H9 (cell line): ENCODE measurements at regions not wholly inside any gene's neighbourhood (a gene's known extent, or its start where the extent isn't known, plus 50 kb on each side); places are given as distances from the start of the nearest gene placed in this dataset.

Source experiments
- DNase-seq: peaks from one replicate; pipeline ENCODE4 v3.0.0-alpha.2; 2017
- H2AFZ ChIP-seq: one replicate; pipeline ENCODE4 v1.6.1; 2013; ENCODE audit warnings: mild to moderate bottlenecking, low read length, control low read depth, moderate library complexity
- H2AK5ac ChIP-seq: 2 replicates; pipeline ENCODE4 v1.6.1; 2013; ENCODE audit warnings: low read length, control low read depth, mixed read lengths; ENCODE audit not compliant: insufficient read length
- H2BK120ac ChIP-seq: one replicate; pipeline ENCODE4 v1.6.1; 2013; ENCODE audit warnings: low read depth, mild to moderate bottlenecking, low read length, control low read depth, inconsistent platforms; ENCODE audit not compliant: poor library complexity, severe bottlenecking
- H2BK12ac ChIP-seq: 2 replicates; pipeline ENCODE4 v1.6.1; 2013; ENCODE audit warnings: low read length, control low read depth, mixed read lengths, low read depth; ENCODE audit not compliant: insufficient read length
- H2BK15ac ChIP-seq: 2 replicates; pipeline ENCODE4 v1.6.1; 2013; ENCODE audit warnings: low read depth, low read length, control low read depth
- H2BK20ac ChIP-seq: one replicate; pipeline ENCODE4 v1.6.1; 2013; ENCODE audit warnings: low read depth, mild to moderate bottlenecking, low read length, control low read depth, inconsistent platforms; ENCODE audit not compliant: poor library complexity, severe bottlenecking
- H2BK5ac ChIP-seq: 2 replicates; pipeline ENCODE4 v1.6.1; 2013; ENCODE audit warnings: low read length, control low read depth, mixed read lengths; ENCODE audit not compliant: insufficient read length
- H3K14ac ChIP-seq: 2 replicates; pipeline ENCODE4 v1.6.1; 2013; ENCODE audit warnings: low read length, control low read depth; ENCODE audit not compliant: insufficient read depth
- H3K18ac ChIP-seq: 2 replicates; pipeline ENCODE4 v1.6.1; 2013; ENCODE audit warnings: low read depth, mild to moderate bottlenecking, mixed read lengths, low read length, control low read depth; ENCODE audit not compliant: insufficient read length
- H3K23ac ChIP-seq: 2 replicates; pipeline ENCODE4 v1.6.1; 2013; ENCODE audit warnings: low read length, control low read depth, mixed read lengths, low read depth; ENCODE audit not compliant: insufficient read length
- H3K23me2 ChIP-seq: 2 replicates; pipeline ENCODE4 v1.6.1; 2013; ENCODE audit warnings: low read depth, mild to moderate bottlenecking, mixed read lengths, low read length, control low read depth; ENCODE audit not compliant: insufficient read length, poor library complexity, severe bottlenecking
- H3K27ac ChIP-seq: 2 replicates; pipeline ENCODE4 v1.5.1; 2013; ENCODE audit warnings: low read length, control low read depth, mixed read lengths, low read depth; ENCODE audit not compliant: insufficient read length
- H3K27me3 ChIP-seq: 2 replicates; pipeline ENCODE4 v1.6.1; 2013; ENCODE audit warnings: low read length, control low read depth, inconsistent platforms; ENCODE audit not compliant: insufficient read depth
- H3K4ac ChIP-seq: 2 replicates; pipeline ENCODE4 v1.6.1; 2013; ENCODE audit warnings: low read depth, mild to moderate bottlenecking, control low read depth, inconsistent platforms, low read length, moderate library complexity
- H3K4me1 ChIP-seq: 2 replicates; pipeline ENCODE4 v1.6.1; 2013; ENCODE audit warnings: low read length, control low read depth, inconsistent platforms; ENCODE audit not compliant: insufficient read depth
- H3K4me2 ChIP-seq: 2 replicates; pipeline ENCODE4 v1.6.1; 2013; ENCODE audit warnings: low read length, control low read depth, mixed read lengths; ENCODE audit not compliant: insufficient read length, insufficient read depth
- H3K56ac ChIP-seq: 2 replicates; pipeline ENCODE4 v1.6.1; 2013; ENCODE audit warnings: low read depth, mild to moderate bottlenecking, mixed read lengths, low read length, control low read depth; ENCODE audit not compliant: insufficient read length
- H3K79me1 ChIP-seq: 2 replicates; pipeline ENCODE4 v1.6.1; 2013; ENCODE audit warnings: low read depth, mild to moderate bottlenecking, moderate library complexity, low read length, control low read depth, inconsistent platforms; ENCODE audit not compliant: insufficient read depth, poor library complexity, severe bottlenecking
- H3K79me2 ChIP-seq: 2 replicates; pipeline ENCODE4 v1.6.1; 2013; ENCODE audit warnings: low read length, control low read depth, inconsistent platforms; ENCODE audit not compliant: insufficient read depth
- H3K9ac ChIP-seq: 2 replicates; pipeline ENCODE4 v1.6.1; 2013; ENCODE audit warnings: low read length, control low read depth, mixed read lengths; ENCODE audit not compliant: insufficient read length; ENCODE audit errors: extremely low read depth
- H3K9me3 ChIP-seq: one replicate; pipeline ENCODE4 v1.6.1; 2013; ENCODE audit warnings: low read depth, low read length, inconsistent platforms; ENCODE audit not compliant: control insufficient read depth
- H3T11ph ChIP-seq: one replicate; pipeline ENCODE4 v1.6.1; 2013; ENCODE audit warnings: mild to moderate bottlenecking, low read length, control low read depth, inconsistent platforms
- H4K20me1 ChIP-seq: one replicate; pipeline ENCODE4 v1.6.1; 2013; ENCODE audit not compliant: control insufficient read depth, insufficient read length, insufficient read depth
- H4K5ac ChIP-seq: 2 replicates; pipeline ENCODE4 v1.6.1; 2013; ENCODE audit warnings: low read depth, mild to moderate bottlenecking, mixed read lengths, low read length, control low read depth; ENCODE audit not compliant: insufficient read length
- H4K8ac ChIP-seq: replicated peaks from 2 replicates; pipeline ENCODE4 v1.6.1; 2013; ENCODE audit warnings: low read length, control low read depth, mixed read lengths, low read depth; ENCODE audit not compliant: insufficient read length
- H4K91ac ChIP-seq: 2 replicates; pipeline ENCODE4 v1.6.1; 2013; ENCODE audit warnings: low read depth, mild to moderate bottlenecking, moderate library complexity, mixed read lengths, low read length, control low read depth; ENCODE audit not compliant: insufficient read length
- H3K27ac Mint-ChIP-seq, 3 experiments: 2 replicates in 2 of 3; 3 replicates in 1 of 3; pipeline ENCODE4 v1.8.0; 2020 to 2021; ENCODE audit warnings: mixed read lengths in 3 of 3, mild to moderate bottlenecking in 1 of 3, moderate library complexity in 1 of 3
- H3K27me3 Mint-ChIP-seq: 2 replicates; pipeline ENCODE4 v1.8.0; 2021; ENCODE audit warnings: low read depth, mild to moderate bottlenecking, moderate library complexity, mixed read lengths
- H3K36me3 Mint-ChIP-seq, 3 experiments: 2 replicates in 2 of 3; 3 replicates in 1 of 3; pipeline ENCODE4 v1.8.0; 2020 to 2021; ENCODE audit warnings: low read depth in 3 of 3, mixed read lengths in 3 of 3; ENCODE audit not compliant: insufficient read depth in 1 of 3
- H3K4me1 Mint-ChIP-seq, 2 experiments: 2 replicates each; pipeline ENCODE4 v1.8.0; 2020; ENCODE audit warnings: mixed read lengths in 2 of 2
- H3K4me3 Mint-ChIP-seq, 2 experiments: 2 replicates in 1 of 2; 3 replicates in 1 of 2; pipeline ENCODE4 v1.8.0; 2020 to 2021; ENCODE audit warnings: mild to moderate bottlenecking in 2 of 2, mixed read lengths in 2 of 2, moderate library complexity in 1 of 2
- H3K9me3 Mint-ChIP-seq, 2 experiments: 2 replicates in 1 of 2; 3 replicates in 1 of 2; pipeline ENCODE4 v1.8.0; 2020; ENCODE audit warnings: mild to moderate bottlenecking in 2 of 2, mixed read lengths in 2 of 2, moderate library complexity in 1 of 2
- WGBS: extraction: QIAGEN DNeasy Blood & Tissue Kit; methylation state at CpG from one replicate; pipeline ENCODE4 v1.1.7; 2013; ENCODE audit warnings: missing lambda C conversion rate, low lambda C conversion rate, mixed read lengths; ENCODE audit not compliant: insufficient read length; ENCODE audit errors: extremely low coverage; 5-methylcytosine and 5-hydroxymethylcytosine counted together
- TF ChIP-seq, protein P1 (sequence below): fragments of 200-600 bp; sonication (generic); conservative IDR thresholded peaks from 3 replicates; pipeline ENCODE4 v1.8.0; 2021; ENCODE audit warnings: antibody characterized with exemption, mild to moderate bottlenecking

DNA sequence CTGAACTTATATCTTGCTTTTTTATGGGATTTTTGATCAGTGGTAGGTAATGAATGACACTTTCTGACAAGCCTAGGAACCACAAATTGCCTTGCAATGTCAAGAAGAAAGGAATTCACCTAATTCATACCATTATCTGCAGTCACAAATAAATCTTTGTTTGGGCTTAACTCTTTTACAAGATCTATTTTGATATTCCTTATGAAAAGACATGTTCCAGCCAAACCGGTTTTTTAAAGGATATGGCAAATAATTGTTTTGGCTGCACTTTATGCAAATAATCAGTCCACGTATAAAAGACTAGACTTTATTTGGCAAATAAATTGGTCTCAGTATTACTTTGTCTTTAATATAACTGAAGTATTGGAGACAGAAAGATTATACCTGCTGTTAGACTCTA, 771.7 kb upstream of the ADGRB3 start:
- DNase-seq: no peak
- H3K27me3 ChIP-seq: no peaks in the 10 kb centered on the region
- Mint-ChIP-seq H3K4me1 (peaks cover 4% of the 10 kb centered on the region in 2 experiments; a peak in 2 of 4 replicates), H3K4me3 (no peak overlapping the region), H3K27ac (no peak overlapping the region), H3K27me3 (no peaks in the 10 kb centered on the region), H3K9me3 (peaks cover 7 to 10% of the 10 kb centered on the region in 2 experiments), H3K36me3 (peaks cover 0 to 13% (median 0%) of the 10 kb centered on the region in 3 experiments; a peak in 2 of 7 replicates)
- H4K5ac ChIP-seq: no peak overlapping the region
- H3K27ac ChIP-seq: no peak overlapping the region
- peaks cover 2% of the 10 kb centered on the region; the same call in 1 of the 2 replicates for H3K4me1 ChIP-seq
- no peak overlapping the region for H3K4ac ChIP-seq
- H2BK120ac ChIP-seq: no peak overlapping the region
- H3K18ac ChIP-seq: no peak overlapping the region
- no peak overlapping the region for H4K8ac ChIP-seq
- no peaks in the 10 kb centered on the region for H3K79me2 ChIP-seq
- TF ChIP-seq, protein P1, sequence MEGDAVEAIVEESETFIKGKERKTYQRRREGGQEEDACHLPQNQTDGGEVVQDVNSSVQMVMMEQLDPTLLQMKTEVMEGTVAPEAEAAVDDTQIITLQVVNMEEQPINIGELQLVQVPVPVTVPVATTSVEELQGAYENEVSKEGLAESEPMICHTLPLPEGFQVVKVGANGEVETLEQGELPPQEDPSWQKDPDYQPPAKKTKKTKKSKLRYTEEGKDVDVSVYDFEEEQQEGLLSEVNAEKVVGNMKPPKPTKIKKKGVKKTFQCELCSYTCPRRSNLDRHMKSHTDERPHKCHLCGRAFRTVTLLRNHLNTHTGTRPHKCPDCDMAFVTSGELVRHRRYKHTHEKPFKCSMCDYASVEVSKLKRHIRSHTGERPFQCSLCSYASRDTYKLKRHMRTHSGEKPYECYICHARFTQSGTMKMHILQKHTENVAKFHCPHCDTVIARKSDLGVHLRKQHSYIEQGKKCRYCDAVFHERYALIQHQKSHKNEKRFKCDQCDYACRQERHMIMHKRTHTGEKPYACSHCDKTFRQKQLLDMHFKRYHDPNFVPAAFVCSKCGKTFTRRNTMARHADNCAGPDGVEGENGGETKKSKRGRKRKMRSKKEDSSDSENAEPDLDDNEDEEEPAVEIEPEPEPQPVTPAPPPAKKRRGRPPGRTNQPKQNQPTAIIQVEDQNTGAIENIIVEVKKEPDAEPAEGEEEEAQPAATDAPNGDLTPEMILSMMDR: no peak
- no peak overlapping the region for H3K23ac ChIP-seq
- H2BK5ac ChIP-seq: no peak overlapping the region
- H3T11ph ChIP-seq: no peak overlapping the region
- no peaks in the 10 kb centered on the region for H3K23me2 ChIP-seq
- no peak overlapping the region for H3K14ac ChIP-seq
- H2AK5ac ChIP-seq: no peak overlapping the region
- H3K9ac ChIP-seq: no peak overlapping the region
- H3K79me1 ChIP-seq: no peaks in the 10 kb centered on the region
- H4K20me1 ChIP-seq: no peaks in the 10 kb centered on the region
- no CpG with 5 or more reads among the region's 2 CpGs for WGBS
- H3K56ac ChIP-seq: no peak overlapping the region
- no peak overlapping the region for H2AFZ ChIP-seq
- no peak overlapping the region for H4K91ac ChIP-seq
- H2BK20ac ChIP-seq: no peak overlapping the region
- H3K9me3 ChIP-seq: no peaks in the 10 kb centered on the region
- H2BK15ac ChIP-seq: no peak overlapping the region
- H3K4me2 ChIP-seq: no peak overlapping the region
- H2BK12ac ChIP-seq: no peak overlapping the region
